OCI-LY3 (cell line): ENCODE measurements at regions not wholly inside any gene's neighbourhood (a gene's known extent, or its start where the extent isn't known, plus 50 kb on each side); places are given as distances from the start of the nearest gene placed in this dataset.

Source experiments
- H2AFZ ChIP-seq: fragments of 200-600, 300-600 bp; shearing (Covaris generic); 2 replicates; pipeline ENCODE4 v1.6.0; 2014; ENCODE audit warnings: antibody characterized with exemption, low read depth, low read length
- H3K27ac ChIP-seq: fragments of 200-600, 300-600 bp; sonication (generic); 2 replicates; pipeline ENCODE4 v1.5.1; 2014; ENCODE audit warnings: mild to moderate bottlenecking, low read length, moderate library complexity, mixed read lengths
- H3K27me3 ChIP-seq: fragments of 200-600, 300-600 bp; sonication (generic); 2 replicates; pipeline ENCODE4 v1.6.1; 2014; ENCODE audit warnings: low read depth, low read length, mixed read lengths
- H3K36me3 ChIP-seq: fragments of 200-600, 300-600 bp; sonication (generic); replicated peaks from 2 replicates; pipeline ENCODE3; 2014; ENCODE audit warnings: low read depth, low read length, mixed read lengths
- H3K4me1 ChIP-seq: fragments of 300-600, 200-600 bp; sonication (generic); 2 replicates; pipeline ENCODE4 v1.6.1; 2014; ENCODE audit warnings: low read length, mixed read lengths
- H3K4me2 ChIP-seq: fragments of 200-600, 300-600 bp; sonication (generic); 2 replicates; pipeline ENCODE4 v1.6.1; 2014; ENCODE audit warnings: low read length, mixed read lengths
- H3K4me3 ChIP-seq: fragments of 300-600, 200-600 bp; sonication (generic); 2 replicates; pipeline ENCODE4 v1.5.1; 2014; ENCODE audit warnings: antibody characterized with exemption, mild to moderate bottlenecking, low read length, moderate library complexity
- H3K79me2 ChIP-seq: fragments of 300-600, 200-600 bp; shearing (Covaris generic); 2 replicates; pipeline ENCODE4 v1.6.1; 2014; ENCODE audit warnings: mild to moderate bottlenecking, low read length, mixed read lengths
- H3K9ac ChIP-seq: fragments of 300-600, 200-600 bp; shearing (Covaris generic); 2 replicates; pipeline ENCODE4 v1.6.0; 2014; ENCODE audit warnings: mild to moderate bottlenecking, low read length, moderate library complexity
- H3K9me3 ChIP-seq: fragments of 200-600, 300-600 bp; shearing (Covaris generic); 2 replicates; pipeline ENCODE4 v1.6.1; 2014; ENCODE audit warnings: low read length, mixed read lengths; ENCODE audit not compliant: insufficient read depth
- H4K20me1 ChIP-seq: fragments of 200-600, 300-600 bp; sonication (generic); 2 replicates; pipeline ENCODE4 v1.6.1; 2016; ENCODE audit warnings: low read length, mixed read lengths; ENCODE audit not compliant: insufficient read depth
- CTCF ChIP-seq: fragments of 200-600, 300-600 bp; sonication (generic); IDR thresholded peaks from 2 replicates; pipeline ENCODE4 v1.5.1; 2014; ENCODE audit warnings: antibody characterized with exemption, low read length, low read depth
- EZH2phosphoT487 ChIP-seq: fragments of 200-600 bp; shearing (Covaris generic); IDR thresholded peaks from 2 replicates; pipeline ENCODE4 v1.6.1; 2018; ENCODE audit warnings: antibody characterized with exemption, mixed run types, low read depth

GRCh38 chr10:124225029-124225466, 131.7 kb upstream of the CHST15 start:
- no peak overlapping the region for H3K9ac ChIP-seq
- no peak overlapping the region for H2AFZ ChIP-seq
- no peaks in the 10 kb centered on the region for H3K4me1 ChIP-seq
- no peaks in the 10 kb centered on the region for H3K36me3 ChIP-seq
- no peak for TF ChIP-seq EZH2phosphoT487
- TF ChIP-seq CTCF = no peak
- H3K4me3 ChIP-seq = no peak overlapping the region
- no peak overlapping the region for H3K4me2 ChIP-seq
- H3K9me3 ChIP-seq = 0 out of 2 replicates have a peak, but pooled peaks cover 5% of the 10 kb centered on the region
- H3K27ac ChIP-seq = no peak overlapping the region
- no peaks in the 10 kb centered on the region for H3K27me3 ChIP-seq
- no peaks in the 10 kb centered on the region for H3K79me2 ChIP-seq
- no peaks in the 10 kb centered on the region for H4K20me1 ChIP-seq

GRCh38 chr10:124224331-124225028, 131.1 kb upstream of the CHST15 start:
- H4K20me1 ChIP-seq = no peaks in the 10 kb centered on the region
- H3K36me3 ChIP-seq = no peaks in the 10 kb centered on the region
- 0 out of 2 replicates have a peak, but pooled peaks cover 5% of the 10 kb centered on the region for H3K9me3 ChIP-seq
- TF ChIP-seq EZH2phosphoT487 = no peak
- no peak for TF ChIP-seq CTCF
- H3K4me3 ChIP-seq = no peak overlapping the region
- no peak overlapping the region for H2AFZ ChIP-seq
- no peak overlapping the region for H3K9ac ChIP-seq
- no peaks in the 10 kb centered on the region for H3K4me1 ChIP-seq
- no peak overlapping the region for H3K27ac ChIP-seq
- H3K27me3 ChIP-seq = no peaks in the 10 kb centered on the region
- H3K79me2 ChIP-seq = no peaks in the 10 kb centered on the region
- no peak overlapping the region for H3K4me2 ChIP-seq

GRCh38 chr10:124223711-124224085, 130.3 kb upstream of the CHST15 start:
- no peaks in the 10 kb centered on the region for H3K36me3 ChIP-seq
- no peaks in the 10 kb centered on the region for H4K20me1 ChIP-seq
- H3K27me3 ChIP-seq = no peaks in the 10 kb centered on the region
- TF ChIP-seq EZH2phosphoT487 (no peak), CTCF (no peak)
- no peak overlapping the region for H3K4me3 ChIP-seq
- no peak overlapping the region for H3K4me2 ChIP-seq
- H3K79me2 ChIP-seq = no peaks in the 10 kb centered on the region
- no peaks in the 10 kb centered on the region for H3K4me1 ChIP-seq
- no peak overlapping the region for H3K27ac ChIP-seq
- H3K9me3 ChIP-seq = 0 out of 2 replicates have a peak, but pooled peaks cover under 1% of the 10 kb centered on the region
- no peak overlapping the region for H2AFZ ChIP-seq
- no peak overlapping the region for H3K9ac ChIP-seq

GRCh38 chr10:124222988-124223710, 129.8 kb upstream of the CHST15 start:
- Histone ChIP-seq H4K20me1 (no peaks in the 10 kb centered on the region), H3K27ac (no peak overlapping the region), H3K79me2 (no peaks in the 10 kb centered on the region), H2AFZ (no peak overlapping the region), H3K27me3 (no peaks in the 10 kb centered on the region), H3K36me3 (no peaks in the 10 kb centered on the region), H3K4me1 (no peaks in the 10 kb centered on the region), H3K9me3 (no peaks in the 10 kb centered on the region), H3K4me2 (no peak overlapping the region), H3K9ac (no peak overlapping the region), H3K4me3 (no peak overlapping the region)
- no peak for TF ChIP-seq EZH2phosphoT487
